ENCODE measurements at regions not wholly inside any gene's neighbourhood (a gene's known extent, or its start where the extent isn't known, plus 50 kb on each side); places are given as distances from the start of the nearest gene placed in this dataset.

- Mint-ChIP-seq H3K27ac (ENCODE audit: unreplicated experiment) (no peak overlapping the region), H3K27me3 (ENCODE audit: insufficient read depth, unreplicated experiment) (no peaks in the 10 kb centered on the region), H3K9me3 (ENCODE audit: unreplicated experiment) (no peaks in the 10 kb centered on the region), H3K36me3 (ENCODE audit: insufficient read depth, unreplicated experiment) (no peaks in the 10 kb centered on the region), H3K4me1 (ENCODE audit: low read depth, unreplicated experiment) (no peaks in the 10 kb centered on the region), H3K4me3 (ENCODE audit: unreplicated experiment) (no peak overlapping the region)
- ChIA-PET POLR2A (no interaction called here), CTCF (no interaction called here)
- intact Hi-C loops (cut with micrococcal nuclease; ENCODE audit: unreplicated experiment) = no loop called here
- no peak for TF ChIP-seq CTCF (IDR thresholded peaks at IDR 0.05; ENCODE audit: insufficient read depth in 1 of 2, low read depth in 1 of 2, low read length in 1 of 2, severe bottlenecking in 1 of 2, unreplicated experiment in 1 of 2)
- DNase-seq = no peak
- BruUV-seq (replicated peaks) = no TSS peak
- Histone ChIP-seq H3K27me3 (replicated peaks; ENCODE audit: control insufficient read depth, insufficient read depth, low read length) (no peaks in the 10 kb centered on the region), H3K4me3 (ENCODE audit: low read depth, low read length) (no peak overlapping the region), H3K4me1 (no peaks in the 10 kb centered on the region), H3K36me3 (ENCODE audit: control insufficient read depth, insufficient read depth, low read length) (no peaks in the 10 kb centered on the region), H3K9me3 (no peaks in the 10 kb centered on the region)
Measured at GRCh38 chr14:106029959-106030358, 503.6 kb downstream of the TMEM121 start.

- H3K4me1 Mint-ChIP-seq (ENCODE audit: low read depth, unreplicated experiment) = no peaks in the 10 kb centered on the region
- POLR2A ChIA-PET = no interaction called here
- no peak for DNase-seq
- peaks cover 3% of the 10 kb centered on the region for H3K27me3 Mint-ChIP-seq (ENCODE audit: insufficient read depth, unreplicated experiment)
- no peaks in the 10 kb centered on the region; the same call in 1 of the 2 replicates for H3K9me3 ChIP-seq
- no TSS peak for BruUV-seq (replicated peaks)
- CTCF ChIA-PET = no interaction called here
- intact Hi-C loops (cut with micrococcal nuclease; ENCODE audit: unreplicated experiment) = no loop called here
- peak in 1 of 2 experiments; percentile 12 for TF ChIP-seq CTCF (IDR thresholded peaks at IDR 0.05; ENCODE audit: insufficient read depth in 1 of 2, low read depth in 1 of 2, low read length in 1 of 2, severe bottlenecking in 1 of 2, unreplicated experiment in 1 of 2)
- no peaks in the 10 kb centered on the region for H3K36me3 Mint-ChIP-seq (ENCODE audit: insufficient read depth, unreplicated experiment)
- no peaks in the 10 kb centered on the region for H3K36me3 ChIP-seq (ENCODE audit: control insufficient read depth, insufficient read depth, low read length)
- H3K4me1 ChIP-seq = no peaks in the 10 kb centered on the region
- H3K4me3 Mint-ChIP-seq (ENCODE audit: unreplicated experiment) = no peak overlapping the region
- no peaks in the 10 kb centered on the region for H3K9me3 Mint-ChIP-seq (ENCODE audit: unreplicated experiment)
- H3K4me3 ChIP-seq (ENCODE audit: low read depth, low read length) = no peak overlapping the region
- no peaks in the 10 kb centered on the region for H3K27me3 ChIP-seq (replicated peaks; ENCODE audit: control insufficient read depth, insufficient read depth, low read length)
- no peak overlapping the region for H3K27ac Mint-ChIP-seq (ENCODE audit: unreplicated experiment)
Measured at GRCh38 chr14:106037380-106037779, 511.0 kb downstream of the TMEM121 start.

DNA sequence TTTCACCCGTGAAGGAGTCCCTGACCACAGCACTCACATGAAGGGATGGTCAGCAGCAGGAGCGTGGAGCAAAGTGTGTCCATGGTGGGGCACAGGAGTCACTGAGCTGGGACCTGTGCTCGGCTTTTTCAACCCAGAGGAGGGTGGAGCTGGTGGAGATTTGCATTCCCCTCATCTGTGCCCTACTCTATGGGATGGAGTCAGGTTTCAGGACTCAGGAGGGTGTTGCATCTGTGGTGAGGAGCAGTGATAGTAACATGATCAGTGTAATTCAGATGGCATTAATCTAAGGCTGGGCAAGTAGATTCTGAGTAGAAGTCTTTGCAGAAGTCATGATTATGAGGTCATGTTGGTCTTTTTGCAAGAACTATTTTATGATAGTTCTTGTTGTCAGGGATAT, 511.9 kb downstream of the TMEM121 start:
- Mint-ChIP-seq H3K27ac (ENCODE audit: unreplicated experiment) (no peak overlapping the region), H3K9me3 (ENCODE audit: unreplicated experiment) (no peaks in the 10 kb centered on the region), H3K36me3 (ENCODE audit: insufficient read depth, unreplicated experiment) (no peaks in the 10 kb centered on the region), H3K4me1 (ENCODE audit: low read depth, unreplicated experiment) (no peaks in the 10 kb centered on the region), H3K27me3 (ENCODE audit: insufficient read depth, unreplicated experiment) (peaks cover 3% of the 10 kb centered on the region), H3K4me3 (ENCODE audit: unreplicated experiment) (no peak overlapping the region)
- ChIA-PET POLR2A (no interaction called here), CTCF (no interaction called here)
- Histone ChIP-seq H3K4me1 (no peaks in the 10 kb centered on the region), H3K4me3 (ENCODE audit: low read depth, low read length) (no peak overlapping the region), H3K9me3 (no peaks in the 10 kb centered on the region; the same call in 1 of the 2 replicates), H3K36me3 (ENCODE audit: control insufficient read depth, insufficient read depth, low read length) (no peaks in the 10 kb centered on the region), H3K27me3 (replicated peaks; ENCODE audit: control insufficient read depth, insufficient read depth, low read length) (no peaks in the 10 kb centered on the region)
- no TSS peak for BruUV-seq (replicated peaks)
- TF ChIP-seq CTCF (IDR thresholded peaks at IDR 0.05; ENCODE audit: insufficient read depth in 1 of 2, low read depth in 1 of 2, low read length in 1 of 2, severe bottlenecking in 1 of 2, unreplicated experiment in 1 of 2) = no peak
- no peak for DNase-seq
- intact Hi-C loops (cut with micrococcal nuclease; ENCODE audit: unreplicated experiment) = no loop called here
